ENCODE measurements at regions not wholly inside any gene's neighbourhood (a gene's known extent, or its start where the extent isn't known, plus 50 kb on each side); places are given as distances from the start of the nearest gene placed in this dataset.

DNA sequence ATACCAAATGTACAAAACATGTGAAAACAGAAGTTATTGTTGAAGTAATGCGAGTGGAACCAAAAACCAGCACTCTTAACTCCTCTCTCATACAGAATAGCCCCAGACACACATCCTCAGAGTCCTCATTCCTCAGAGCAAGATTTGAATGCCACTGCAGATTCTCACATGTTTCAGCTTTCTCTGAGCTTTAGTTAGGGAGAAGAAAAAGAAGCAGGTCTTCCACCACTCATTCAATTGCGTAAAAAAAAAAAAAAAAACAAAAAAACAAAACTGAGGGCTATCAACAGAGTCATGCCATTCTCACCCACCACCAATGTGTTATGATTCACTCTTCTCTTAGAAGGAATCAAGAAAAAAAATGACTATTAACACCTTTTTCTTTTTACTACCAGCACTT, 287.7 kb downstream of the IPMK start:
- no peak overlapping the region for H3K4me3 Mint-ChIP-seq
- DNase-seq: no peak
- H3K27me3 Mint-ChIP-seq: no peaks in the 10 kb centered on the region
- H3K36me3 Mint-ChIP-seq (ENCODE audit: low read depth): no peaks in the 10 kb centered on the region
- no peak overlapping the region for H3K27ac Mint-ChIP-seq
- no peaks in the 10 kb centered on the region for H3K9me3 Mint-ChIP-seq
- intact Hi-C loops (cut with micrococcal nuclease): no loop called here
- H3K4me1 Mint-ChIP-seq: no peaks in the 10 kb centered on the region

DNA sequence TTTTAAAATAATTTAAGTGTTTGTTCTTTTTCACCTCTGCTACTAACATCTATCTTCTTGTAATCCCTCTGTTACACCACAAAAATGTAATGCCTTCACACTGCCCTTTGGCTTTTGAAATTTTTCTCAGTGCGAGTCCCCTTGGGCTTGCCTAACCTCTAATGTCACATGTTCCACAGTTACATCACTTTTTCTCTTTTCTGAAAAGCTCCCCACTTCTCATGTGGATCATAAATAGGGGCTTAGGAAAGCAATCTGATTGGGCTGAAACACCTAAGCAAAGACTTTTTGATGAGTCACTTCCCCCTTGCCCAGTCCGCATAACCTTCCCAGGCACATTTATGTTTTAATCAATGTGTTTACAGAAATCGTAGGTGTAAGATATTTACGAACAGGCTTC, 288.2 kb downstream of the IPMK start:
- Mint-ChIP-seq H3K4me1 (no peaks in the 10 kb centered on the region), H3K27ac (no peak overlapping the region), H3K9me3 (no peaks in the 10 kb centered on the region), H3K36me3 (ENCODE audit: low read depth) (no peaks in the 10 kb centered on the region), H3K27me3 (no peaks in the 10 kb centered on the region), H3K4me3 (no peak overlapping the region)
- intact Hi-C loops (cut with micrococcal nuclease): no loop called here
- no peak for DNase-seq

DNA sequence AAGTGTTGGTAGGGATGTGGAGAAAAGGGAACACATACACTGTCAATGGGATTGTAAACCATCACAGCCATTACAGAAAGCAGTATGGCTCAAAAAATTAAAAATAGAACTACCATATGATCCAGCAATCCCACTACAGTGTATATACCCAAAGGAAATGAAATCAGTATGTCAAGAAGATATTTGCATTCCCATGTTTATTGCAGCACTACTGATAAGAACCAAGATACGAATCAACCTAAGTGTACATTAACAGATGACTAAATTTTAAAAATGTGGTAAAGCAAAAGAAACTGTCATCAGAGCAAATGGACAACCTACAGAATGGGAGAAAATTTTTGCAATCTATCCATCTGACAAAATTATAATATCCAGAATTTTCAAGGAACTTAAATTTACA, 290.4 kb downstream of the IPMK start:
- no peaks in the 10 kb centered on the region for H3K36me3 Mint-ChIP-seq (ENCODE audit: low read depth)
- intact Hi-C loops (cut with micrococcal nuclease): no loop called here
- no peak overlapping the region for H3K27ac Mint-ChIP-seq
- H3K4me3 Mint-ChIP-seq: no peak overlapping the region
- DNase-seq: no peak
- no peaks in the 10 kb centered on the region for H3K9me3 Mint-ChIP-seq
- H3K4me1 Mint-ChIP-seq: no peaks in the 10 kb centered on the region
- H3K27me3 Mint-ChIP-seq: no peaks in the 10 kb centered on the region

DNA sequence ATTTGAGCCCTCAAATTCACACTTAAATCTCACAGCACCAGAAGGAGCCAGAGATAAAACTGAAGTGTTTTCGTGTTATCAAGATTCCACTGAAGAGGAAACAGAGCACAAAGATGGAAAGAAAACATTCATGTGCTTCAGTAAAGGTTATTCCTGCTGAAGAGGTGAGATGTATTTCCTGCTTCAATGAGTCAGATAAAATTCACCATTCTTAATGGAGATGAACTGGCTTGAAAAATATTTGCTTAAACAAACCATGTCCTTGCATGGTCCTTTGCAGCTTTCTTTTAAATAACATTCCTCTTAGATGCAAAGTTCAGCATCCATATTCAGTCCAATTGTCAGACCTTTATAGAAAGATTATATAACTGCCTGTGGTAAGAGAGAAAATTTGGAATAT, 294.2 kb downstream of the IPMK start:
- Mint-ChIP-seq H3K4me1 (no peaks in the 10 kb centered on the region), H3K9me3 (no peaks in the 10 kb centered on the region), H3K27me3 (no peaks in the 10 kb centered on the region), H3K4me3 (no peak overlapping the region), H3K36me3 (ENCODE audit: low read depth) (no peaks in the 10 kb centered on the region), H3K27ac (no peak overlapping the region)
- intact Hi-C loops (cut with micrococcal nuclease): no loop called here
- DNase-seq: no peak

DNA sequence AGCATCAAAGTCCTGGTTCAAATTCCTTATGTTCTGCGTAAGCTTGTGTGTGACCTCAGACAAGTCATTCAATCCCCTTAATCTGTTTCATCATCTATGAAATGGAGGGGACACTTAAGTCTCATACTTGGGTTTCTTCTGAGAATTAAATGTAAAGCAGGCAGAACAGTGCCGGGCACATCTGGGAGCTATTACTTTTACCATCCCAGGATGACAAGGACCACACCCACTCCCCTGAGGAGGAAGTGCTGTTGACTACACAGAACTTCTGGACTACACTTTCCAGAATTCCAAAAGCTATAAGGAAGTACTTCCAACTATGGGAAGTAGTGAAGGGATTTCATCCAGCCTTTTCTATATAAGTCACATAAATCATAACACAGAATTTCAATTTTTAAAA, 294.9 kb downstream of the IPMK start:
- intact Hi-C loops (cut with micrococcal nuclease): no loop called here
- no peak for DNase-seq
- no peak overlapping the region for H3K27ac Mint-ChIP-seq

DNA sequence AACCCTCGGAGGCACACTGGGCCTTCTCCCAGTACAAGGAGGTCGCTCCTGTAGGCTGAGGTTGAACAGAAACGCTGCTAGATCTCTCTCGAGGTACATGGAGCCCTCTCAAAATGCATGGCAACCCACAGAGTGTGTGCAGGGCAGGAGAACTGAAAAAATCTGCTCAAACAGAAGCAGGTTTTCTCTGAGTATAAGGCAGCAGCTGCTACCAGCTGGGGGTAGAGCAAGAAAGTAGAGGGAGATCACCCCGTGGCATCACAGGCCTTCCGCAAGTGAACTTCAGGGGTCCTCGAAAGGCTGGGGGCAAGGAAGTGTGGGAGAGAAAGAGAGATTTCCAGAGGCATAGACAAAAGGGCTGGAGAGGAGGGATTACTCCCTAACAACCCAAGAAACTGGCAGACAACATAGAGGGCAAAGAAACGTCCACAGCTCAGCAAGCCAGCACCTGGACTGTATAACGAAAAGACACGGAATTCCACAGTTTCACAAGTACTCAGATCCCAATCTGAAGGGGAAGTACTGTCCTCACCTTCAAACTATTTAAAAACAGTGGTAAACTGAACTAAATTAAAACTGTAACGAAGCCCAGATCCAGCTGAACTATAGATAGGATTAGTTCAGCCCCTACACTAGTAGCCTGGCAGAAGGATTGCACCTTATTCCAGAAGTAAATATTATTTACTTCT, 299.2 kb downstream of the IPMK start:
- Mint-ChIP-seq H3K4me1 (no peaks in the 10 kb centered on the region), H3K4me3 (no peak overlapping the region), H3K36me3 (ENCODE audit: low read depth) (no peaks in the 10 kb centered on the region), H3K27me3 (no peaks in the 10 kb centered on the region), H3K9me3 (no peaks in the 10 kb centered on the region), H3K27ac (no peak overlapping the region)
- DNase-seq: no peak
- intact Hi-C loops (cut with micrococcal nuclease): no loop called here

More for the DNA sequence above, 294.9 kb downstream of the IPMK start:
- Mint-ChIP-seq H3K4me1 (no peaks in the 10 kb centered on the region), H3K27me3 (no peaks in the 10 kb centered on the region), H3K4me3 (no peak overlapping the region), H3K36me3 (ENCODE audit: low read depth) (no peaks in the 10 kb centered on the region), H3K9me3 (no peaks in the 10 kb centered on the region)

DNA sequence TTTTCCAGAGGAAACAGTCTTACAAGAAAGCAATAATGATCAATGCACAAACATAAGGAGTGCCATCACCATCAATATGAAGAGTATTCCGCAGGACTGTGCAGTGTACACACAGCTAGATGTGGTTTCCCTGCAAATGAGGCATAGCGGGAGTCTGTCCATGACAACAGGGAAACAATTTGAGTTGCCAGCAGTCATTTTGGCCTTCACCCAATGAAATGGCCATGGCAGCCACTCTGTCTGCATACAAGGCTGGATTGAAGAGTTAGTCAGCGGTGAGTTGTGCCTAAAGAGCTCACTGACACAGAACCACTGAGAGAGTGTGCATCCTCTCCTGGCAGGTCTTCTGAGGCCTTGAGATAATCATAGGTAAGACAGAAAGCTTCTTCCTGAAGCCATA, 303.3 kb downstream of the IPMK start:
- no peak overlapping the region for H3K4me3 Mint-ChIP-seq
- no peak for DNase-seq
- intact Hi-C loops (cut with micrococcal nuclease): no loop called here
- H3K4me1 Mint-ChIP-seq: no peaks in the 10 kb centered on the region
- no peak overlapping the region for H3K27ac Mint-ChIP-seq
- H3K36me3 Mint-ChIP-seq (ENCODE audit: low read depth): no peaks in the 10 kb centered on the region
- H3K9me3 Mint-ChIP-seq: no peaks in the 10 kb centered on the region
- H3K27me3 Mint-ChIP-seq: no peaks in the 10 kb centered on the region

DNA sequence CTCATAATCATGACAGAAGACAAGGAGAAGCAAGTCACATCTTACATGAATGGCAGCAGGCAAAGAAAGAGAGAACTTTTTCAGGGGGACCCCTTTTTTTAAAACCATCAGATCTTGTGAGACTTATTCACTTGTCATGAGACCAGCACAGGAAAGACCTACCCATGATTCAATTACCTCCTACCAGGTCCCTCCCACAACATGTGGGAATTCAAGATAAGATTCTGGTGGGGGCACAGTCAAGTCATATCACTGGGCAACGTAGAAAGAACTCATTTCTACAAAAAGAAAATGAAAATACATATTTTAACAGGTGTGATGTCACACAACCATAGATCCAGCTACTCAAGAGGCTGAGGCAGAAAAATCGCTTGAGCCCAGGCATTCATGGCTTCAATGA, 304.1 kb downstream of the IPMK start:
- Mint-ChIP-seq H3K27me3 (no peaks in the 10 kb centered on the region), H3K4me3 (no peak overlapping the region), H3K4me1 (no peaks in the 10 kb centered on the region), H3K36me3 (ENCODE audit: low read depth) (no peaks in the 10 kb centered on the region), H3K9me3 (no peaks in the 10 kb centered on the region), H3K27ac (no peak overlapping the region)
- DNase-seq: no peak
- intact Hi-C loops (cut with micrococcal nuclease): no loop called here

DNA sequence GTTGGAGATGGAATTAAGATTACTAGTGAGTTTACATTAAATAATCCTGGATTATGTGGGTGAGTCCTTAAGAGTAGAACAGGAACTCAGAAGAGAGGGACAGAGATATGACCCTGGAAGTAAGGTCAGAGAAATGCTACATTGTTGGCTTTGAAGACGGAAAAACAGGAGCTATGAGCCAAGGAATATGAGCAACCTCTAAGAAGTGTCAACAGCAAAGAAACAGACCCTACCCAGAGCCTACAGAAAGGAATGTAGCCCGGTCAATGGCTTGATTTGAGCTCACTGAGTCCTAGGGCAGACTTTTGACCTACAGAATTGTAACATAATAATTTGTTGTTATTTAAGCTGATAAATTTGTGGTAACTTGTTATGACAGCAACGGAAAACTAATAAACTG, 304.9 kb downstream of the IPMK start:
- Mint-ChIP-seq H3K9me3 (no peaks in the 10 kb centered on the region), H3K27ac (no peak overlapping the region), H3K36me3 (ENCODE audit: low read depth) (no peaks in the 10 kb centered on the region), H3K27me3 (no peaks in the 10 kb centered on the region), H3K4me1 (no peaks in the 10 kb centered on the region), H3K4me3 (no peak overlapping the region)
- DNase-seq: no peak
- intact Hi-C loops (cut with micrococcal nuclease): no loop called here

DNA sequence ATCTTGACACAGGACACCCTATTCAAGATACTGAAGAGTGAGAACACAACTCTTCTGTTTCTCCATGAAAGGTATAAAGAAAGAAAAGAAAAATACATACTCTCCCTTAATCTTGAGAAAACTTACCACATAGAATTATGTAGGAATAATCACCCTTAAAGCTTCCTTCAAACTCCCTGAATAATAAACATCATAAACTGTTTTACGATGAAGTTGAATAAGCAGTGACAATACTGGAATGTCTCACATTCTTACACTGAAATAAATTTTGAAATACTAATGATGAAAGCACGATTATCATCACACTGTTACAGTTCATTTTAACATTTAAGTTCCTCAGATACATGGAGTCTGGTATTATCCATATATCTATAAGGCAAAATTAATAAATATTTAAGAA, 306.2 kb downstream of the IPMK start:
- no peak overlapping the region for H3K4me3 Mint-ChIP-seq
- no peaks in the 10 kb centered on the region for H3K4me1 Mint-ChIP-seq
- intact Hi-C loops (cut with micrococcal nuclease): no loop called here
- no peak for DNase-seq
- no peaks in the 10 kb centered on the region for H3K27me3 Mint-ChIP-seq
- no peaks in the 10 kb centered on the region for H3K9me3 Mint-ChIP-seq
- no peaks in the 10 kb centered on the region for H3K36me3 Mint-ChIP-seq (ENCODE audit: low read depth)
- no peak overlapping the region for H3K27ac Mint-ChIP-seq

DNA sequence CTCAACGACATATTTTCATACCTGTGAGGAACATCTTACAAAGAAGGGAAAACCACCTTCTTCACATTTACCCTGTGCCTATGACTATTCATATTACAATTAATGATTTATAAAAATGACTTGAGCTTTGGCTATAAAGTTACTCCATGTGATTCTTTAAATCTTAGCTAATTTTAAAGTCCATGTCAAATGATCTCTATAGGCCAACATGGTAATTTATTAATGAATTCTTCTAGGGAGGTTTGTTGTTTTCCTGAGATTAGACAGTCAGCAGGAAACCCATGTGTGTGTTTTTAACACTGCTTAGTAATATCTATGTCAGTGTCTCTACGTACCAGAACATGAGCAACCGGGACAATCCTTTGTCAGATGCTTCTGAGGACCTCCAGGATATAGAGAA, 307.3 kb downstream of the IPMK start:
- no peaks in the 10 kb centered on the region for H3K36me3 Mint-ChIP-seq (ENCODE audit: low read depth)

DNA sequence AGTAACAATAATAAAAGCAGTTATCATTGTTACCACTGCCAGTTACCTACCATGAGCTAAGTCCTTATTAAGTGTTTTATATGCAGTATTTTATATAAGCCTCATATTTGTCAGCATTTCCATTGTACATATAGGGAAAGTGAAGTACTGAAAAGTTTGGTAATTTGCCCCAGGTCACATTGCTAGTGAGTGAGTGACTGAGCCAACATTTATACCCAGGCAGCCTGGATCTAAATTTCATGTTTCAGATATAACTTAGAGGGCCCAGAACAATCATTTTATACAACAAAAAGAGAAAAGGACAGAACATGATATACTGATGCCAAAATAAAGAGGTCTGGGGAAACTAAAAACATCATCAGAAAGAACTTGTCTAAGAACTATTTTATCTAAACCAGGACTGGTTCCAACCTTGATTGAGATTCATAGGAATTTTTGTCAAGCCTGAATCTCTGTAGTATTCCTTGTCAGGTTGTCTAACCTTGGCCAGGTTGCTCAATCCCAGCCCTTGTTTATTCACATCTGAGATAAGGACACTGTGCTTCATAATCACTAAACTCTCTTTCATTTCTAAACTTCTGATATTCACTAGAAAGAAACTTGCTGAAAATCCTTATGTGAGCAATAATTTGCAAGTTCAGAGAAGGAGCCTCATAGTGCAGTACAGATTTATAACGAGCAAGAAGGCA, 308.2 kb downstream of the IPMK start:
- H3K4me3 Mint-ChIP-seq: no peak overlapping the region
- intact Hi-C loops (cut with micrococcal nuclease): no loop called here
- no peaks in the 10 kb centered on the region for H3K36me3 Mint-ChIP-seq (ENCODE audit: low read depth)
- no peaks in the 10 kb centered on the region for H3K4me1 Mint-ChIP-seq
- no peaks in the 10 kb centered on the region for H3K27me3 Mint-ChIP-seq
- no peaks in the 10 kb centered on the region for H3K9me3 Mint-ChIP-seq
- DNase-seq: no peak
- no peak overlapping the region for H3K27ac Mint-ChIP-seq

More for the DNA sequence above, 307.3 kb downstream of the IPMK start:
- H3K27me3 Mint-ChIP-seq: no peaks in the 10 kb centered on the region
- H3K4me3 Mint-ChIP-seq: no peak overlapping the region
- DNase-seq: no peak
- no peaks in the 10 kb centered on the region for H3K9me3 Mint-ChIP-seq
- intact Hi-C loops (cut with micrococcal nuclease): no loop called here
- H3K4me1 Mint-ChIP-seq: no peaks in the 10 kb centered on the region
- no peak overlapping the region for H3K27ac Mint-ChIP-seq

DNA sequence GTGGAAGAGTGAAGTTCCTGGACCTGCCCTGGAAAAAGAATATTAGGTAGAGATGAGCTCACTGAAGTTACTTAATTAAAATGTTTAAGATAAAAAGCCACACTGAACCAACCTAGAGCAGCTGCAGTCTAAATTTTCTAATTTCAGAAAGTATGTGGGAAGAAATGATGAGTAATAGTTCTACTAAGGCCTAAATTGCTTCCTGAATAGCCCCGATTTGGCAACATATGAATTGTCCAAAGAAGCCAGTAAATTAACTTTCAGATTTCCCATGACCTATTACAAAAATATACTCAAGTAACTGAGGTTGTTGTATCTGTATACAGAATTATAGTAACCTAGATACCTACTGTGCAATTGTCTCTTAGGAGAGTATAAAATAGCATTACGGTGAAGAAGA, 312.6 kb downstream of the IPMK start:
- DNase-seq: no peak
- Mint-ChIP-seq H3K27me3 (no peaks in the 10 kb centered on the region), H3K4me3 (no peak overlapping the region), H3K36me3 (ENCODE audit: low read depth) (no peaks in the 10 kb centered on the region), H3K4me1 (no peaks in the 10 kb centered on the region), H3K9me3 (no peaks in the 10 kb centered on the region), H3K27ac (no peak overlapping the region)
- intact Hi-C loops (cut with micrococcal nuclease): no loop called here

DNA sequence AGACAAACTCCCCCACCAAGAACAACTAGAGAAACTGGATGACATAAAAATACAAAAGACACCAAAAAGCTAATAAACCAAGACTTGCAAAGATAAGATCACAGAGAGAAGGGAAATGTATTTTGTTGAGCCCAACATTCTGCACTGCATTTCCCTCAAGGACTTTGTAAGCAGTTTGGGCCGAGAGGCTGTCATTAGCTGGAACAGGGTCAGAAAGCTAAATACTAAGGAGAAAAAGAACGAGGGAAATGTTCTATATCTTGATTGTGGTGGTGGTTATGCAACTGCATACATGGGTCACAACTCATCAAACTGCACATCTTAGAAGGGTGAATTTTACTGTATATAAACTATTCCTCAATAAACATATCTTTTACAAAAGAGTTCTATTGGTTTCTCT, 315.0 kb downstream of the IPMK start:
- no peaks in the 10 kb centered on the region for H3K9me3 Mint-ChIP-seq
- no peak overlapping the region for H3K4me3 Mint-ChIP-seq
- H3K27ac Mint-ChIP-seq: no peak overlapping the region
- H3K4me1 Mint-ChIP-seq: no peaks in the 10 kb centered on the region
- DNase-seq: no peak
- intact Hi-C loops (cut with micrococcal nuclease): no loop called here
- H3K27me3 Mint-ChIP-seq: no peaks in the 10 kb centered on the region
- no peaks in the 10 kb centered on the region for H3K36me3 Mint-ChIP-seq (ENCODE audit: low read depth)

DNA sequence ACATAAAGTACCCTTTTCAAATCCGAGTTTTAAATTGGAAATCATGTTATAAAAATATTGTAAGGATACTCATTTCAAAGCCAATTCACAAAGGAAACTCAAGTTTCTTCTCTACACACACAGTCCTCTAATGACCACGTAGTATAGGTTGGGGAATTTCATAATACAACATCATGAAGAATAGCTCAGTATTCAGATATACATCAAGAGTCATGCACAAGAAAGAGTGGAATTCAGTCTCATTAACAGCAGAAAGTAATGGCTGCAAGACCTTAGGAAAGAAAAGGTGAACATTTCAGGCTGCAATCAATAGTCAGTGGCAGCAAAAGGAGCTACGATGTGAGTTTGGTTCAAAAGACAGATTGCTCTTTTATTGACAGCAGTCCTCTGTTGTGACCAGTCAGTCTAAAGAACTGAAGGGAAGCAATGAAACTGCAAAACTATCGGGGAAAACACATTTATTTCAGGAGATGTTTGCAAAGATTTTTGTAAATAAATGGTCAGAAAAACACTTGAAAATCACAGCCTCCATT, 317.2 kb downstream of the IPMK start:
- intact Hi-C loops (cut with micrococcal nuclease): no loop called here
- Mint-ChIP-seq H3K4me1 (no peaks in the 10 kb centered on the region), H3K27ac (no peak overlapping the region), H3K27me3 (no peaks in the 10 kb centered on the region), H3K4me3 (no peak overlapping the region), H3K36me3 (ENCODE audit: low read depth) (no peaks in the 10 kb centered on the region), H3K9me3 (no peaks in the 10 kb centered on the region)
- DNase-seq: no peak
